PFSK-1 (cell line): ENCODE measurements at regions not wholly inside any gene's neighbourhood (a gene's known extent, or its start where the extent isn't known, plus 50 kb on each side); places are given as distances from the start of the nearest gene placed in this dataset.

Experiments used
- FOXP2 ChIP-seq: optimal IDR thresholded peaks from 2 replicates; pipeline ENCODE3; 2011; ENCODE audit warnings: borderline replicate concordance, control low read depth, inconsistent platforms; ENCODE audit not compliant: insufficient read depth; ENCODE audit errors: extremely low read length, extremely low read depth
- POLR2AphosphoS5 ChIP-seq: IDR thresholded peaks from 2 replicates; pipeline ENCODE4 v1.6.1; 2012; ENCODE audit warnings: low read depth, mild to moderate bottlenecking, control low read depth, low read length, moderate library complexity
- SIN3A ChIP-seq: IDR thresholded peaks from 2 replicates; pipeline ENCODE4 v1.6.1; 2012; ENCODE audit warnings: mild to moderate bottlenecking, low read length, moderate library complexity, borderline replicate concordance; ENCODE audit not compliant: insufficient read depth
- TAF1 ChIP-seq: IDR thresholded peaks from 2 replicates; pipeline ENCODE4 v1.6.1; 2012; ENCODE audit warnings: low read length, control low read depth, borderline replicate concordance; ENCODE audit not compliant: insufficient read depth
- TF ChIP-seq, protein P1 (sequence below), 2 experiments: IDR thresholded peaks; 2 replicates each; pipeline versions ENCODE4 v1.6.1 to v1.8.0; 2011 to 2012; ENCODE audit warnings: low read depth in 2 of 2, low read length in 2 of 2, control low read depth in 1 of 2, inconsistent platforms in 1 of 2, mild to moderate bottlenecking in 1 of 2, moderate library complexity in 1 of 2; ENCODE audit not compliant: insufficient read depth in 1 of 2

DNA sequence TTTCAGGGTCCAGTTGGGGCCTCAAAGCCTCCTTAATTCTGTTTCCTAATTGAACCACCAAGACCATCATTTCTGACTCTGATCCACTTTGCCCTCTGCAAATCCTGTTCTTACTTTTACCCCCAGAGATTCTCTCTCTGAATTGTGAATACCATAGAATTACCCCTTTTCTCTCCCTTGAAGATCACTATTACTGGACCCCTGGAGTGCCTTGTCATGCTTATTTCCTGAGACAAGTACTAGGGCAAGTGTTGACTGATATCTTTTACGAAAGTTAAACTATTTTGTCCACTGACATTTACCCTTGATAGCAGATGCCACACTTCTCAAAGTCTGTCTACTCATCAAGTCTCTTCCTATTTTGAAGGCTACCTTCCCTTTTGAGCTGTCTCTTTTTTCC lies 246.9 kb upstream of the PTGER4 start:
- TF ChIP-seq POLR2AphosphoS5, result no peak
- TF ChIP-seq SIN3A, result no peak
- TF ChIP-seq TAF1, result no peak
- TF ChIP-seq FOXP2, result no peak
- TF ChIP-seq, protein P1, sequence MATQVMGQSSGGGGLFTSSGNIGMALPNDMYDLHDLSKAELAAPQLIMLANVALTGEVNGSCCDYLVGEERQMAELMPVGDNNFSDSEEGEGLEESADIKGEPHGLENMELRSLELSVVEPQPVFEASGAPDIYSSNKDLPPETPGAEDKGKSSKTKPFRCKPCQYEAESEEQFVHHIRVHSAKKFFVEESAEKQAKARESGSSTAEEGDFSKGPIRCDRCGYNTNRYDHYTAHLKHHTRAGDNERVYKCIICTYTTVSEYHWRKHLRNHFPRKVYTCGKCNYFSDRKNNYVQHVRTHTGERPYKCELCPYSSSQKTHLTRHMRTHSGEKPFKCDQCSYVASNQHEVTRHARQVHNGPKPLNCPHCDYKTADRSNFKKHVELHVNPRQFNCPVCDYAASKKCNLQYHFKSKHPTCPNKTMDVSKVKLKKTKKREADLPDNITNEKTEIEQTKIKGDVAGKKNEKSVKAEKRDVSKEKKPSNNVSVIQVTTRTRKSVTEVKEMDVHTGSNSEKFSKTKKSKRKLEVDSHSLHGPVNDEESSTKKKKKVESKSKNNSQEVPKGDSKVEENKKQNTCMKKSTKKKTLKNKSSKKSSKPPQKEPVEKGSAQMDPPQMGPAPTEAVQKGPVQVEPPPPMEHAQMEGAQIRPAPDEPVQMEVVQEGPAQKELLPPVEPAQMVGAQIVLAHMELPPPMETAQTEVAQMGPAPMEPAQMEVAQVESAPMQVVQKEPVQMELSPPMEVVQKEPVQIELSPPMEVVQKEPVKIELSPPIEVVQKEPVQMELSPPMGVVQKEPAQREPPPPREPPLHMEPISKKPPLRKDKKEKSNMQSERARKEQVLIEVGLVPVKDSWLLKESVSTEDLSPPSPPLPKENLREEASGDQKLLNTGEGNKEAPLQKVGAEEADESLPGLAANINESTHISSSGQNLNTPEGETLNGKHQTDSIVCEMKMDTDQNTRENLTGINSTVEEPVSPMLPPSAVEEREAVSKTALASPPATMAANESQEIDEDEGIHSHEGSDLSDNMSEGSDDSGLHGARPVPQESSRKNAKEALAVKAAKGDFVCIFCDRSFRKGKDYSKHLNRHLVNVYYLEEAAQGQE (IDR thresholded peaks at IDR 0.05; ENCODE audit: insufficient read depth in 1 of 2, low read depth in 2 of 2, low read length in 2 of 2), result no peak

DNA sequence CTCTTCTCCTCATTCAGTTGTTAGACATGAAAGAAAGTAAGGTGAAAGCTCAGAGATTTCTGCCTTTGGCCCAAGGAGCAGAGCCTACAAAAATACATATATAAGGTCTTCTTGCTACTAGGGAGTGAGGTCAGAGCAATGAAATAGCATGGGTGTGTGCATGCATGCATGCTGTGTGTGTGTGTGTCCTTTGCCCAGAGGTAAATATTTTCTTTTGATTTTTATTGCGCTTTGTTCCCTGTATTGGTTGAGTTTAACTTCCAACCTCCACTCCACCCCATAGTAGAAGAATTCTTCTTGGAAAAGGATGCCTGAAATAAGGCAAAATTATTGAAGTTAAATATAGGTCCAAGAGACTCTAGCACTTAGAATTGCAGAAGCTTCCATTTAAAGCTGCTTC lies 248.0 kb upstream of the PTGER4 start:
- TF ChIP-seq TAF1 (no peak), SIN3A (no peak), FOXP2 (no peak), POLR2AphosphoS5 (no peak)
- TF ChIP-seq, protein P1 (IDR thresholded peaks at IDR 0.05; ENCODE audit: insufficient read depth in 1 of 2, low read depth in 2 of 2, low read length in 2 of 2), result no peak

DNA sequence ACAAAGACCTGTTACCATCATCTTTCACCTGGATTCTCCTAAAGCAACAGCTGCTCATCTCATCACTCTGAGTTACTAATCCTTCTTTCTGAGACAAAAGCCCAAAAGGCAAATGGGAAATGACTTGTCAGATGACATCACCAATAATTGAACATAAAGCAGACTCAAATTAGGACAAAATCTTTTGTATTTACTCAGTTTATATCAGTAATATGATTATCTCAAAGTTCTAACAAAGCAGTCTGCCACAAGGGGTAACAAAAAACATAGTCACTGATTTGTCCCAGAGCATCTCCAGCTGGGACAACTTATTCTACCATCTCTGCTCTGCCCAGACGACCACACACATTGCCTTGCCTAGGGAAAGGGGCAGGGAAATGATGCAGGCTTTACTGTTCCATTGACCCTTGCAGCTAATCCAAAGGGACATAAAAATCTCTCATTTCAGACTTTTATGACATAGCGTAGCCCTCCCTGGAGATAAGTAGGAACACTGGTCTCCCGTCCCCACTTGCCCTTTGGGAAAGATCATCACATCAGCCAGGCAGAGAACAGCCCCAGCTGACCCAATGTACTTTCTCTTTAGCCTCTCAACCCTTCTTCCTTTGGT lies 249.5 kb upstream of the PTGER4 start:
- TF ChIP-seq POLR2AphosphoS5 (no peak), SIN3A (no peak), FOXP2 (no peak), TAF1 (no peak)
- TF ChIP-seq, protein P1 (IDR thresholded peaks at IDR 0.05; ENCODE audit: insufficient read depth in 1 of 2, low read depth in 2 of 2, low read length in 2 of 2), result no peak

GRCh38 chr5:40429258-40430100 lies 250.2 kb upstream of the PTGER4 start:
- TF ChIP-seq SIN3A (0 out of 2 replicates have a peak, but pooled peaks have one; percentile 17), POLR2AphosphoS5 (no peak), FOXP2 (no peak)
- TF ChIP-seq, protein P1 (IDR thresholded peaks at IDR 0.05; ENCODE audit: insufficient read depth in 1 of 2, low read depth in 2 of 2, low read length in 2 of 2), result no peak
